ENCODE measurements at regions not wholly inside any gene's neighbourhood (a gene's known extent, or its start where the extent isn't known, plus 50 kb on each side); places are given as distances from the start of the nearest gene placed in this dataset.

DNA sequence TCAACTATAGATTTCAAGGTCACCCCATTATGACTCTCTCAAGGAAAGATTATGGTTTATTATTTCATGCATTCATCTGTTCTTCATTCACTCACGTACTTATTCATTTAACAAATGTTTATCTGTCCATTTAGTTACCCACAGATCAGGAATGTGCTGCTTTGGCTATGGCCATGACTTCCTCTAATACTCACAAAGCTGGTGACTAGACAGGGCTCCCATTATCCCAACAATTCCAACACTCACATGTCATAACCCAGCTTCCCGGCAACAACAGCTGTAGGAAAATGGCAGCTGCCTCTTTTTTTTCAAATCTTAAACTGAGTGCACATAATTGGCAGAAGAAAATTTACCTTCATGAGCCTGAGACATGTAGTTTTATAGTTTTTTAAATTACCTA lies 190.8 kb upstream of the CCDC196 start:
- TF ChIP-seq, protein P1, sequence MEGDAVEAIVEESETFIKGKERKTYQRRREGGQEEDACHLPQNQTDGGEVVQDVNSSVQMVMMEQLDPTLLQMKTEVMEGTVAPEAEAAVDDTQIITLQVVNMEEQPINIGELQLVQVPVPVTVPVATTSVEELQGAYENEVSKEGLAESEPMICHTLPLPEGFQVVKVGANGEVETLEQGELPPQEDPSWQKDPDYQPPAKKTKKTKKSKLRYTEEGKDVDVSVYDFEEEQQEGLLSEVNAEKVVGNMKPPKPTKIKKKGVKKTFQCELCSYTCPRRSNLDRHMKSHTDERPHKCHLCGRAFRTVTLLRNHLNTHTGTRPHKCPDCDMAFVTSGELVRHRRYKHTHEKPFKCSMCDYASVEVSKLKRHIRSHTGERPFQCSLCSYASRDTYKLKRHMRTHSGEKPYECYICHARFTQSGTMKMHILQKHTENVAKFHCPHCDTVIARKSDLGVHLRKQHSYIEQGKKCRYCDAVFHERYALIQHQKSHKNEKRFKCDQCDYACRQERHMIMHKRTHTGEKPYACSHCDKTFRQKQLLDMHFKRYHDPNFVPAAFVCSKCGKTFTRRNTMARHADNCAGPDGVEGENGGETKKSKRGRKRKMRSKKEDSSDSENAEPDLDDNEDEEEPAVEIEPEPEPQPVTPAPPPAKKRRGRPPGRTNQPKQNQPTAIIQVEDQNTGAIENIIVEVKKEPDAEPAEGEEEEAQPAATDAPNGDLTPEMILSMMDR (IDR thresholded peaks at IDR 0.05), result no peak
- TF ChIP-seq POLR2A (IDR thresholded peaks at IDR 0.05), result no peak

Data from uterus (tissue), 2 donors.